SH-SY5Y (cell line): ENCODE measurements at regions not wholly inside any gene's neighbourhood (a gene's known extent, or its start where the extent isn't known, plus 50 kb on each side); places are given as distances from the start of the nearest gene placed in this dataset.

ENCODE experiments used
- GATA2 ChIP-seq: IDR thresholded peaks from 2 replicates; pipeline ENCODE4 v1.6.1; 2011; ENCODE audit warnings: mild to moderate bottlenecking, low read depth, low read length
- GATA3 ChIP-seq: IDR thresholded peaks from 2 replicates; pipeline ENCODE4 v1.6.1; 2011; ENCODE audit warnings: low read depth, mild to moderate bottlenecking, low read length, moderate library complexity

- TF ChIP-seq GATA3 (no peak), GATA2 (no peak)
These were observed 958.9 kb upstream of the CNTN5 start for GRCh38 chr11:98061858-98062257.
